SK-N-SH (cell line): ENCODE measurements at regions not wholly inside any gene's neighbourhood (a gene's known extent, or its start where the extent isn't known, plus 50 kb on each side); places are given as distances from the start of the nearest gene placed in this dataset.

Experiments
- CHD2 ChIP-seq: fragments of 150-350 bp; IDR thresholded peaks from 2 replicates; pipeline ENCODE4 v1.6.1; 2018; ENCODE audit warnings: low read length; ENCODE audit not compliant: partially characterized antibody
- CTCF ChIP-seq: fragments of 200-600 bp; sonication (generic); IDR thresholded peaks from 2 replicates; pipeline ENCODE4 v1.6.1; 2017; ENCODE audit warnings: antibody characterized with exemption, mild to moderate bottlenecking, moderate library complexity
- GABPA ChIP-seq: IDR thresholded peaks from 2 replicates; pipeline ENCODE4 v1.4.0; 2012; ENCODE audit warnings: low read depth, mild to moderate bottlenecking
- MAX ChIP-seq: IDR thresholded peaks from 2 replicates; pipeline ENCODE4 v1.4.0; 2012; ENCODE audit warnings: low read depth
- RAD21 ChIP-seq: IDR thresholded peaks from 2 replicates; pipeline ENCODE4 v1.6.1; 2012; ENCODE audit warnings: mild to moderate bottlenecking, low read length
- USF2 ChIP-seq: fragments of 150-350 bp; IDR thresholded peaks from 2 replicates; pipeline ENCODE4 v1.6.1; 2017; ENCODE audit warnings: antibody characterized with exemption, low read length, low read depth, borderline replicate concordance
- YY1 ChIP-seq: IDR thresholded peaks from 2 replicates; pipeline ENCODE4 v1.4.0; 2012; ENCODE audit warnings: low read depth, mild to moderate bottlenecking

- no peak for TF ChIP-seq CTCF
- TF ChIP-seq YY1, result no peak
- no peak for TF ChIP-seq MAX
- no peak for TF ChIP-seq RAD21
- TF ChIP-seq USF2, result no peak
- no peak for TF ChIP-seq CHD2
- no peak for TF ChIP-seq GABPA
Observed at GRCh38 chrX:110877326-110877725, 81.7 kb upstream of the CHRDL1 start.
